A549 (cell line): ENCODE measurements at regions not wholly inside any gene's neighbourhood (a gene's known extent, or its start where the extent isn't known, plus 50 kb on each side); places are given as distances from the start of the nearest gene placed in this dataset.

Experiments
- ATAC-seq, 2 experiments: fragments of 200-7000 bp in 1 of 2; fragments of >200 bp in 1 of 2; cut with Nextera tagmentation in 1 of 2; cut with Tn5 transposase in 1 of 2; 3 replicates each; pipeline versions ENCODE4 v1.8.0 to v1.9.1; 2018 to 2020; ENCODE audit warnings: mild to moderate bottlenecking in 1 of 2, moderate library complexity in 1 of 2
- CTCF ChIA-PET: fragments of 300-600 bp; sonication (Branson Sonifier 250); formaldehyde crosslinking; extraction: SDS; loops from one replicate; lab custom pipeline; 2021; ENCODE audit warnings: antibody characterized with exemption, inconsistent platforms; lab: Yijun Ruan, JAX
- POLR2A ChIA-PET: fragments of 350-600 bp; formaldehyde crosslinking; extraction: SDS; loops from one replicate; lab custom pipeline; 2021; ENCODE audit warnings: antibody characterized with exemption, inconsistent platforms; lab: Yijun Ruan, JAX
- DNase-seq, 2 experiments: peaks; one replicate each; pipeline versions ENCODE4 v3.0.0 to v3.0.0-alpha.2; 2011 to 2016; ENCODE audit warnings: low read depth in 1 of 2, low spot score in 1 of 2
- FAIRE-seq: peaks from 2 replicates; lab custom pipeline; 2011; peaks lifted over from hg19 to GRCh38; lab: Jason Lieb, UNC
- H3K27ac ChIP-seq, 2 experiments: fragments of >200 bp; sonication (Bioruptor Twin); formaldehyde crosslinking; 3 replicates each; pipeline ENCODE4 v1.5.1; 2016 to 2017
- H3K4me1 ChIP-seq: fragments of >200 bp; sonication (Bioruptor Twin); formaldehyde crosslinking; 3 replicates; pipeline ENCODE4 v1.6.1; 2016
- H3K4me2 ChIP-seq: fragments of >200 bp; sonication (Bioruptor Twin); formaldehyde crosslinking; 3 replicates; pipeline ENCODE4 v1.6.1; 2016
- H3K4me3 ChIP-seq: fragments of >200 bp; sonication (Bioruptor Twin); formaldehyde crosslinking; 3 replicates; pipeline ENCODE4 v1.5.1; 2016
- H3K9me3 ChIP-seq: fragments of >200 bp; sonication (Bioruptor Twin); formaldehyde crosslinking; 3 replicates; pipeline ENCODE4 v1.6.1; 2016
- CBX2 ChIP-seq: fragments of 200-600 bp; sonication (generic); IDR thresholded peaks from 2 replicates; pipeline ENCODE4 v1.6.1; 2016; ENCODE audit warnings: low read depth, mild to moderate bottlenecking, borderline replicate concordance
- CHD4 ChIP-seq: fragments of 200-600 bp; sonication (generic); IDR thresholded peaks from 2 replicates; pipeline ENCODE4 v1.6.1; 2016; ENCODE audit warnings: antibody characterized with exemption, mild to moderate bottlenecking, borderline replicate concordance
- E2F6 ChIP-seq: IDR thresholded peaks from 2 replicates; pipeline ENCODE4 v1.6.1; 2012; ENCODE audit warnings: low read depth, borderline replicate concordance
- ESRRA ChIP-seq: fragments of 150-350 bp; IDR thresholded peaks from 2 replicates; pipeline ENCODE4 v1.6.1; 2014; ENCODE audit warnings: mild to moderate bottlenecking, low read length, borderline replicate concordance
- FOSB ChIP-seq: fragments of 250-450 bp; sonication (Bioruptor Pico); IDR thresholded peaks from 2 replicates; pipeline ENCODE4 v1.5.0; 2020; ENCODE audit warnings: mild to moderate bottlenecking, moderate library complexity
- GATA3 ChIP-seq: IDR thresholded peaks from 2 replicates; pipeline ENCODE4 v1.6.1; 2012; ENCODE audit warnings: borderline replicate concordance
- HDAC2 ChIP-seq: fragments of 200-600 bp; sonication (generic); IDR thresholded peaks from 2 replicates; pipeline ENCODE4 v1.6.1; 2016
- HEYL ChIP-seq: fragments of 250-450 bp; sonication (Bioruptor Pico); IDR thresholded peaks from 2 replicates; pipeline ENCODE4 v1.8.0; 2021; ENCODE audit warnings: mild to moderate bottlenecking, moderate library complexity
- HMGXB4 ChIP-seq: fragments of 250-450 bp; sonication (Bioruptor Pico); IDR thresholded peaks from 2 replicates; pipeline ENCODE4 v1.5.0; 2021; ENCODE audit warnings: mild to moderate bottlenecking, moderate library complexity, borderline replicate concordance
- HOXA7 ChIP-seq: fragments of 250-450 bp; sonication (Bioruptor Pico); IDR thresholded peaks from 2 replicates; pipeline ENCODE4 v1.5.0; 2020; ENCODE audit warnings: mild to moderate bottlenecking, moderate library complexity
- HOXB13 ChIP-seq: fragments of 250-450 bp; sonication (Bioruptor Pico); IDR thresholded peaks from 2 replicates; pipeline ENCODE4 v1.5.0; 2020; ENCODE audit warnings: low read depth, mild to moderate bottlenecking, moderate library complexity
- MAFK ChIP-seq: fragments of 450-650 bp; IDR thresholded peaks from 2 replicates; pipeline ENCODE4 v1.6.1; 2014; ENCODE audit not compliant: partially characterized antibody
- PBX3 ChIP-seq: IDR thresholded peaks from 2 replicates; pipeline ENCODE4 v1.6.1; 2012
- PHF8 ChIP-seq: fragments of 200-600 bp; sonication (generic); IDR thresholded peaks from 2 replicates; pipeline ENCODE4 v1.6.1; 2016; ENCODE audit warnings: low read depth, mild to moderate bottlenecking, antibody characterized with exemption, moderate library complexity, borderline replicate concordance
- RAD21 ChIP-seq, 2 experiments: fragments of >200 bp in 1 of 2; sonication (Bioruptor Twin) in 1 of 2; formaldehyde crosslinking in 1 of 2; IDR thresholded peaks in 1 of 2; conservative IDR thresholded peaks in 1 of 2; 2 replicates in 1 of 2; 3 replicates in 1 of 2; pipeline ENCODE4 v1.6.1; 2012 to 2018; ENCODE audit warnings: inconsistent platforms in 1 of 2
- RFX5 ChIP-seq: fragments of 450-650 bp; IDR thresholded peaks from 2 replicates; pipeline ENCODE4 v1.7.1; 2014; ENCODE audit warnings: antibody characterized with exemption, mild to moderate bottlenecking, moderate library complexity
- SREBF2 ChIP-seq: fragments of 450-650 bp; IDR thresholded peaks from 2 replicates; pipeline ENCODE4 v1.6.1; 2014; ENCODE audit warnings: mild to moderate bottlenecking, moderate library complexity
- TP53 ChIP-seq: fragments of 250-450 bp; sonication (Bioruptor Pico); IDR thresholded peaks from 2 replicates; pipeline ENCODE4 v1.5.0; 2021; ENCODE audit warnings: mild to moderate bottlenecking, moderate library complexity
- USF2 ChIP-seq: fragments of 450-650 bp; IDR thresholded peaks from 2 replicates; pipeline ENCODE4 v1.6.1; 2014; ENCODE audit warnings: antibody characterized with exemption
- ZC3H11A ChIP-seq: fragments of 450-650 bp; IDR thresholded peaks from 2 replicates; pipeline ENCODE4 v1.6.1; 2014; ENCODE audit warnings: antibody characterized with exemption, mild to moderate bottlenecking
- ZSCAN20 ChIP-seq: fragments of 250-450 bp; sonication (Bioruptor Pico); IDR thresholded peaks from 2 replicates; pipeline ENCODE4 v1.8.0; 2022; ENCODE audit warnings: mild to moderate bottlenecking, moderate library complexity
- WGBS: methylation state at CpG from one replicate; pipeline ENCODE4 v1.1.6; 2017; ENCODE audit errors: missing lambda C conversion rate; 5-methylcytosine and 5-hydroxymethylcytosine counted together

- CTCF ChIA-PET, result interaction anchor here (3.2 kb wide), 1 partner anchor 243 kb away, joined by 15 read pairs; the partner anchor contains the start of gene IGFBP3
- no peak for FAIRE-seq
- ATAC-seq, result no peak
- 77% methylated on average over 1 of the region's 1 CpG for WGBS
- Histone ChIP-seq H3K9me3 (no peaks in the 10 kb centered on the region), H3K4me3 (no peak overlapping the region), H3K4me1 (peaks cover 18% of the 10 kb centered on the region), H3K27ac (no peak overlapping the region), H3K4me2 (no peak overlapping the region)
- POLR2A ChIA-PET, result no interaction called here
- TF ChIP-seq FOSB (CRISPR knock-in tag), result no peak
- no peak for DNase-seq
These were observed 244.2 kb upstream of the IGFBP3 start for GRCh38 chr7:46165276-46165675.

- WGBS, result 35% methylated on average over 1 of the region's 1 CpG
- ChIA-PET POLR2A (no interaction called here), CTCF (interaction anchor here (3.2 kb wide), 1 partner anchor 242 kb away, joined by 15 read pairs; the partner anchor contains the start of gene IGFBP3)
- TF ChIP-seq PHF8 (no peak), E2F6 (no peak), HDAC2 (no peak), GATA3 (no peak), CBX2 (no peak), MAFK (no peak), RFX5 (no peak), TP53 (CRISPR knock-in tag) (no peak), HMGXB4 (CRISPR knock-in tag) (no peak), ZSCAN20 (CRISPR knock-in tag) (no peak), RAD21 (conservative IDR thresholded peaks at IDR 0.05 in 1 of 2, IDR thresholded peaks at IDR 0.05 in 1 of 2) (no peak)
- ATAC-seq (no peak), DNase-seq (no peak), FAIRE-seq (no peak)
- no peak overlapping the region for H3K4me2 ChIP-seq
- H3K9me3 ChIP-seq, result no peaks in the 10 kb centered on the region
- no peak overlapping the region for H3K4me3 ChIP-seq
- no peak overlapping the region for H3K27ac ChIP-seq
- H3K4me1 ChIP-seq, result peaks cover 18% of the 10 kb centered on the region
These were observed 243.6 kb upstream of the IGFBP3 start for GRCh38 chr7:46164629-46165028.

GRCh38 chr7:46163246-46163645, 242.2 kb upstream of the IGFBP3 start:
- H3K9me3 ChIP-seq, result no peaks in the 10 kb centered on the region
- WGBS, result 78% methylated on average over 1 of the region's 1 CpG
- ATAC-seq, result no peak
- H3K4me1 ChIP-seq, result peaks cover 18% of the 10 kb centered on the region
- H3K27ac ChIP-seq, result no peak overlapping the region
- no peak for FAIRE-seq
- TF ChIP-seq SREBF2 (no peak), HOXA7 (CRISPR knock-in tag) (no peak), CHD4 (no peak), HOXB13 (CRISPR knock-in tag) (no peak), ZC3H11A (no peak), RAD21 (conservative IDR thresholded peaks at IDR 0.05 in 1 of 2, IDR thresholded peaks at IDR 0.05 in 1 of 2) (no peak), ZSCAN20 (CRISPR knock-in tag) (no peak), FOSB (CRISPR knock-in tag) (no peak), PBX3 (no peak), HEYL (CRISPR knock-in tag) (no peak), RFX5 (no peak), ESRRA (no peak), USF2 (no peak)
- ChIA-PET POLR2A (no interaction called here), CTCF (interaction anchor here (0.9 to 3.2 kb wide), 3 partner anchors 10 to 240 kb away, joined by 3 to 15 read pairs (median 3); partner anchors contain the start of gene IGFBP3)
- DNase-seq, result no peak
- no peak overlapping the region for H3K4me3 ChIP-seq
- H3K4me2 ChIP-seq, result peak overlapping the region; percentile 7; the same call in 1 of the 3 replicates
